SH-SY5Y (cell line): ENCODE measurements at regions not wholly inside any gene's neighbourhood (a gene's known extent, or its start where the extent isn't known, plus 50 kb on each side); places are given as distances from the start of the nearest gene placed in this dataset.

Source experiments
- GATA2 ChIP-seq: IDR thresholded peaks from 2 replicates; pipeline ENCODE4 v1.6.1; 2011; ENCODE audit warnings: mild to moderate bottlenecking, low read depth, low read length
- GATA3 ChIP-seq: IDR thresholded peaks from 2 replicates; pipeline ENCODE4 v1.6.1; 2011; ENCODE audit warnings: low read depth, mild to moderate bottlenecking, low read length, moderate library complexity

DNA sequence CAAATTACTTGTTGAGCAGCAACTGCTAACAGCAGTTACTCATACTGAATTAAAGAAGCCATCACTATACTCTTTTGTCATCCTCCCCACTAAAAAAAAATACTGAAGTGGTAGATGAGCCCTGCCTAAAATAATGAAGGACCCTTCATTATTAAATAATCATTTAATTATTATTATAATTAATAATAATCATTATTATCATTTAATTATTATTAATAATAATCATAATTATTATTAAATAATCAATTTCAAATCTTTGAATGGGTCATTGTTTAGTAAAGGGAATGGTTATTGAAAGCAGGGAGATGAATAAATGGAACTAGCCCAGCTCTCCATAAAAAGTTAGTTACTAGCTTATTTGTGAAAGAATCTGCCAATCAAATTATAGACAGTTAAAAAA lies 396.4 kb downstream of the NFIB start:
- TF ChIP-seq GATA3, result no peak
- TF ChIP-seq GATA2, result no peak
